DOHH2 (cell line): ENCODE measurements at regions not wholly inside any gene's neighbourhood (a gene's known extent, or its start where the extent isn't known, plus 50 kb on each side); places are given as distances from the start of the nearest gene placed in this dataset.

Experiments
- H3F3A ChIP-seq: fragments of 200-600 bp; sonication (generic), shearing (Covaris generic); 2 replicates; pipeline ENCODE4 v1.6.0; 2016; ENCODE audit warnings: antibody characterized with exemption, mild to moderate bottlenecking; ENCODE audit not compliant: control insufficient read depth, insufficient read depth
- H3K27ac ChIP-seq: fragments of 200-600 bp; sonication (generic); 2 replicates; pipeline ENCODE4 v1.5.1; 2014; ENCODE audit warnings: low read depth, mild to moderate bottlenecking, low read length, moderate library complexity
- H3K27me3 ChIP-seq: fragments of 200-600 bp; sonication (generic); 2 replicates; pipeline ENCODE4 v1.6.1; 2014; ENCODE audit warnings: mild to moderate bottlenecking, low read length, mixed read lengths; ENCODE audit not compliant: control insufficient read depth
- H3K36me3 ChIP-seq: fragments of 200-600 bp; sonication (generic); 2 replicates; pipeline ENCODE4 v1.6.1; 2014; ENCODE audit warnings: mild to moderate bottlenecking, low read length, moderate library complexity, mixed read lengths; ENCODE audit not compliant: control insufficient read depth
- H3K4me1 ChIP-seq: fragments of 200-600 bp; sonication (generic); 2 replicates; pipeline ENCODE4 v1.6.1; 2014; ENCODE audit warnings: mild to moderate bottlenecking, low read length, mixed read lengths; ENCODE audit not compliant: control insufficient read depth
- H3K4me2 ChIP-seq: fragments of 200-600 bp; sonication (generic); 2 replicates; pipeline ENCODE4 v1.6.0; 2014; ENCODE audit warnings: mild to moderate bottlenecking, low read length, moderate library complexity
- H3K4me3 ChIP-seq: fragments of 200-600 bp; sonication (generic); 2 replicates; pipeline ENCODE4 v1.5.1; 2014; ENCODE audit warnings: mild to moderate bottlenecking, low read length, mixed read lengths
- H3K79me2 ChIP-seq: fragments of 200-600 bp; sonication (generic); 2 replicates; pipeline ENCODE4 v1.6.1; 2014; ENCODE audit warnings: mild to moderate bottlenecking, low read length, mixed read lengths; ENCODE audit not compliant: control insufficient read depth
- H3K9me2 ChIP-seq: fragments of 200-600 bp; sonication (generic); replicated peaks from 2 replicates; pipeline ENCODE4 v1.6.1; 2014; ENCODE audit warnings: mild to moderate bottlenecking, low read length, mixed read lengths; ENCODE audit not compliant: control insufficient read depth
- H3K9me3 ChIP-seq: fragments of 200-600 bp; sonication (generic); 2 replicates; pipeline ENCODE4 v1.6.1; 2014; ENCODE audit warnings: antibody characterized with exemption, low read length, mixed read lengths; ENCODE audit not compliant: control insufficient read depth, insufficient read depth
- H4K20me1 ChIP-seq: fragments of 200-600 bp; sonication (generic); 2 replicates; pipeline ENCODE4 v1.6.0; 2014; ENCODE audit warnings: low read depth, mild to moderate bottlenecking, antibody characterized with exemption, low read length, moderate library complexity; ENCODE audit not compliant: control insufficient read depth, insufficient read depth
- EZH2phosphoT487 ChIP-seq: fragments of 200-600 bp; sonication (generic); IDR thresholded peaks from 2 replicates; pipeline ENCODE4 v1.6.1; 2017; ENCODE audit warnings: borderline replicate concordance, mild to moderate bottlenecking, antibody characterized with exemption, low read length, moderate library complexity, mixed read lengths
- TF ChIP-seq, protein P1 (sequence below): fragments of 200-600 bp; sonication (generic); IDR thresholded peaks from one replicate; pipeline ENCODE4 v1.5.1; 2014; ENCODE audit warnings: antibody characterized with exemption, mild to moderate bottlenecking, low read depth, low read length; ENCODE audit not compliant: poor library complexity, severe bottlenecking

DNA sequence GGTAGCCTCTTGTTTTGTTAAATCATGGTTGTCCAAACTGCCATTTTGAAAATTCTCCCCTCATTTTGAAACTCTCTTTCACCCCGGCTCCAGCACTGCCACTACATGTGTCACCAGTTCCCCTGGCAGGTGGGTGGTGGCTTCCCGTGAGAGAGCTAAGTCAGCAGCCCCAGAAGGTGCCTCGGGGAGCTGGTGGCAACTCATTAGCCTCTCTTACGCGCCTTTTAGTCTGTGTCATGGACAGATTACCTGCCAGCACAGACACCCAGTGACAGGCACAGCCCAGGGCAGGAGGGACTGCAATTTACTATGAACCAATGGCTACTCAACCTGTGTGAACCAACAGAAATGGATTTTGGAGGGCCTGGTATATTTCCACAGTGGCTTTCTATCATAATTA lies 147.1 kb upstream of the SASH1 start:
- peaks cover 42% of the 10 kb centered on the region for H3K27me3 ChIP-seq
- H3K36me3 ChIP-seq: no peaks in the 10 kb centered on the region

DNA sequence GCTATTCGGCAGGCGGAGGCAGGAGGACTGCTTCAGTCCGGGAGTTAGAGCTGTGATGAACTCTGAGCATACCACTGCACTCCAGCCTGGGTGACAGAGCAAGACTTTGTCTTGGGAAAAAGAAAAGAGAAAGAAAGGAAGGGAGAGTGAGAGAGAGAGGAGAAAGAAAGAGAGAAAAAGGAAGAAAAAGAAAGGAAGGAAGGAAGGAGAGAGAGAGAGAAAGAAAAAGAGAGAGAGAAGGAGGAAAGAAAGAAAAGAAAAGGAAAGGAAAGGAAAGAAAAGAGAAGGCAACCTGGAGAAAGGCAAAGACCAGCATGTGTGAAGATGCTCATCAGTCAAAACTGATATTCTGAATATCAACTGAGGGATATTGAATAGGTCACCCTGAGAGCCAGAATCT lies 143.1 kb upstream of the SASH1 start:
- Histone ChIP-seq H3K4me1 (peaks cover 9% of the 10 kb centered on the region), H3F3A (no peaks in the 10 kb centered on the region), H3K4me2 (no peak overlapping the region), H3K27ac (no peak overlapping the region), H3K4me3 (no peak overlapping the region), H3K79me2 (no peaks in the 10 kb centered on the region), H3K9me2 (no peaks in the 10 kb centered on the region), H3K36me3 (no peaks in the 10 kb centered on the region), H3K27me3 (peaks cover 66% of the 10 kb centered on the region), H4K20me1 (no peaks in the 10 kb centered on the region), H3K9me3 (no peaks in the 10 kb centered on the region)
- no peak for TF ChIP-seq EZH2phosphoT487
- TF ChIP-seq, protein P1, sequence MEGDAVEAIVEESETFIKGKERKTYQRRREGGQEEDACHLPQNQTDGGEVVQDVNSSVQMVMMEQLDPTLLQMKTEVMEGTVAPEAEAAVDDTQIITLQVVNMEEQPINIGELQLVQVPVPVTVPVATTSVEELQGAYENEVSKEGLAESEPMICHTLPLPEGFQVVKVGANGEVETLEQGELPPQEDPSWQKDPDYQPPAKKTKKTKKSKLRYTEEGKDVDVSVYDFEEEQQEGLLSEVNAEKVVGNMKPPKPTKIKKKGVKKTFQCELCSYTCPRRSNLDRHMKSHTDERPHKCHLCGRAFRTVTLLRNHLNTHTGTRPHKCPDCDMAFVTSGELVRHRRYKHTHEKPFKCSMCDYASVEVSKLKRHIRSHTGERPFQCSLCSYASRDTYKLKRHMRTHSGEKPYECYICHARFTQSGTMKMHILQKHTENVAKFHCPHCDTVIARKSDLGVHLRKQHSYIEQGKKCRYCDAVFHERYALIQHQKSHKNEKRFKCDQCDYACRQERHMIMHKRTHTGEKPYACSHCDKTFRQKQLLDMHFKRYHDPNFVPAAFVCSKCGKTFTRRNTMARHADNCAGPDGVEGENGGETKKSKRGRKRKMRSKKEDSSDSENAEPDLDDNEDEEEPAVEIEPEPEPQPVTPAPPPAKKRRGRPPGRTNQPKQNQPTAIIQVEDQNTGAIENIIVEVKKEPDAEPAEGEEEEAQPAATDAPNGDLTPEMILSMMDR: no peak

More for the DNA sequence above, 147.1 kb upstream of the SASH1 start:
- Histone ChIP-seq H3K9me2 (no peaks in the 10 kb centered on the region), H4K20me1 (no peaks in the 10 kb centered on the region), H3K4me2 (no peak overlapping the region), H3K4me3 (no peak overlapping the region), H3K4me1 (no peaks in the 10 kb centered on the region), H3F3A (no peaks in the 10 kb centered on the region), H3K9me3 (no peaks in the 10 kb centered on the region), H3K79me2 (no peaks in the 10 kb centered on the region), H3K27ac (no peak overlapping the region)
- TF ChIP-seq, protein P1: no peak
- no peak for TF ChIP-seq EZH2phosphoT487

DNA sequence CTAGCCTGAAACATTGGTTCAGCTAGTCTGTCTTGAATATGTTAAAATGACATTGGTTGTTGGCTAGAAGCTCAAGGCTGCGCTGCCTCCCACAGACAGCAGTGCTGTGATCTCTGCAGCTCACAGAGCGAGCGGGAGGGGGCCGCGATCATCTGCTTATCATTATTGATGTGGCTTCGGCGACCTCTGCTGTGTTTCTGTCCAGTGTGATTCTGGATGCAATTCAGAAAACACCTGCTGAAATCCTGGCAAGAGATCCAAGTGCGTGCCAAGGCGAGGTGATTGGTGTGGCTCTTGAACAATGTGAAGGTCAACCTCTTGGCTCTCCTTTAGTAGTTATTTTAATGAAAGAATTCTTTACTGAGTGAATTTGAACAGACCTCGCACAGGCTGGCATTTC lies 142.3 kb upstream of the SASH1 start:
- Histone ChIP-seq H3F3A (no peaks in the 10 kb centered on the region), H3K4me2 (no peak overlapping the region), H3K4me3 (no peak overlapping the region), H3K4me1 (peaks cover 12% of the 10 kb centered on the region), H3K9me3 (no peaks in the 10 kb centered on the region), H3K36me3 (no peaks in the 10 kb centered on the region), H3K27me3 (peaks cover 70% of the 10 kb centered on the region), H4K20me1 (peaks cover 4% of the 10 kb centered on the region; the same call in 1 of the 2 replicates), H3K27ac (no peak overlapping the region), H3K9me2 (no peaks in the 10 kb centered on the region), H3K79me2 (no peaks in the 10 kb centered on the region)
- TF ChIP-seq, protein P1: no peak
- TF ChIP-seq EZH2phosphoT487: no peak

DNA sequence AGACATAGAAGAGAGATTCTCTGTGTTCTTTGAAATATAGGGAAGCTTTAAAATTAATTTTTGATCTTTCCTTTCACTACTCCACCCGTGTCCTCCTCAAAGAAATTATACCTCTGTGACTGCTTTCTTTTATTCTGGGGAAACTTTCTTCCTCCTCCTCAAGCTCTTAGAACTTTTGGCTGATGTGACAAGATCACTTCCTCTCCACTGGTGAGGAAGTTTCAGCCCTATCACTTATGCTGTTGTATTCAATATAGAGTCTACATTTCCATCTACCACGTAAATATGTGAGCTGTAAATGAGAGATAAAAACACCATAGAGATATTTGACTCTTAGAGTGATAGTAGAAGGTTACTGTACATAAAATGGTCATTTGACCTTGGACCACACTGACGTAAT lies 141.9 kb upstream of the SASH1 start:
- Histone ChIP-seq H3F3A (no peaks in the 10 kb centered on the region), H3K4me2 (no peak overlapping the region), H3K4me3 (no peak overlapping the region), H3K9me3 (no peaks in the 10 kb centered on the region), H3K27me3 (peaks cover 73% of the 10 kb centered on the region), H3K79me2 (no peaks in the 10 kb centered on the region), H3K9me2 (no peaks in the 10 kb centered on the region), H3K4me1 (peaks cover 12% of the 10 kb centered on the region), H3K27ac (no peak overlapping the region), H4K20me1 (peaks cover 8% of the 10 kb centered on the region; the same call in 1 of the 2 replicates), H3K36me3 (no peaks in the 10 kb centered on the region)
- TF ChIP-seq EZH2phosphoT487: no peak
- TF ChIP-seq, protein P1: no peak
